H1 (cell line): ENCODE measurements at regions not wholly inside any gene's neighbourhood (a gene's known extent, or its start where the extent isn't known, plus 50 kb on each side); places are given as distances from the start of the nearest gene placed in this dataset.

Experiments
- CBX5 ChIP-seq: fragments of 300-800, 300-1000 bp; sonication (generic); IDR thresholded peaks from 2 replicates; pipeline ENCODE4 v1.7.1; 2016; ENCODE audit warnings: antibody characterized with exemption, low read length, low read depth
- FOSL1 ChIP-seq: IDR thresholded peaks from 2 replicates; pipeline ENCODE4 v1.6.1; 2011; ENCODE audit warnings: mild to moderate bottlenecking, low read depth, low read length, moderate library complexity; ENCODE audit not compliant: insufficient read depth
- KDM1A ChIP-seq: fragments of 200-600, 300-600 bp; sonication (generic); IDR thresholded peaks from 2 replicates; pipeline ENCODE4 v1.7.1; 2016; ENCODE audit warnings: mild to moderate bottlenecking, low read length, borderline replicate concordance
- ZNF274 ChIP-seq: IDR thresholded peaks from 2 replicates; pipeline ENCODE4 v1.7.0; 2012; ENCODE audit warnings: low read length, borderline replicate concordance; ENCODE audit errors: extremely low read depth

GRCh38 chr10:90458054-90458453 lies 399.8 kb downstream of the HTR7 start (continued):
- TF ChIP-seq ZNF274, result no peak
- TF ChIP-seq CBX5, result no peak
- TF ChIP-seq FOSL1, result no peak
- no peak for TF ChIP-seq KDM1A
